ENCODE measurements at regions not wholly inside any gene's neighbourhood (a gene's known extent, or its start where the extent isn't known, plus 50 kb on each side); places are given as distances from the start of the nearest gene placed in this dataset.

GRCh38 chr2:149899390-149899789 is 311.8 kb upstream of the MMADHC start:
- Histone ChIP-seq H3K27me3 (ENCODE audit: insufficient read depth) (no peaks in the 10 kb centered on the region), H3K79me2 (ENCODE audit: insufficient read depth) (no peaks in the 10 kb centered on the region), H3K36me3 (replicated peaks in 1 of 2; ENCODE audit: control insufficient read depth in 1 of 2, insufficient read depth in 2 of 2, low read length in 1 of 2) (no peaks in the 10 kb centered on the region), H3K9me3 (no peaks in the 10 kb centered on the region), H3K27ac (ENCODE audit: low read depth in 2 of 2, low read length in 1 of 2) (no peak overlapping the region), H3K4me1 (ENCODE audit: control insufficient read depth in 1 of 2, insufficient read depth in 2 of 2, low read depth in 1 of 2, low read length in 1 of 2) (no peaks in the 10 kb centered on the region), H4K20me1 (ENCODE audit: insufficient read depth) (no peaks in the 10 kb centered on the region), H3K4me3 (ENCODE audit: low read depth in 2 of 2, low read length in 1 of 2) (no peak overlapping the region), H3F3A (replicated peaks; ENCODE audit: insufficient read depth) (no peaks in the 10 kb centered on the region), H3K9me2 (no peaks in the 10 kb centered on the region), H3K9ac (no peak overlapping the region), H2AFZ (ENCODE audit: low read depth) (no peak overlapping the region), H3K4me2 (no peak overlapping the region)
- DNase-seq = no peak
- 90% methylated on average over 2 of the region's 2 CpGs for WGBS (ENCODE audit: low lambda C conversion rate)
- ChIA-PET CTCF (interaction anchor here (1.1 kb wide), 1 partner anchor 301 kb away, joined by 4 read pairs; no protein-coding TSS in a partner anchor), POLR2A (no interaction called here)
- TF ChIP-seq POLR2AphosphoS5 (IDR thresholded peaks at IDR 0.05; ENCODE audit: low read depth, low read length) (no peak), YY1 (IDR thresholded peaks at IDR 0.05; ENCODE audit: low read depth) (no peak), MAX (IDR thresholded peaks at IDR 0.05; ENCODE audit: low read depth) (no peak), SMC3 (IDR thresholded peaks at IDR 0.05; ENCODE audit: low read depth, low read length) (no peak), TCF12 (IDR thresholded peaks at IDR 0.05) (no peak), ELF1 (IDR thresholded peaks at IDR 0.05) (no peak), SIN3A (IDR thresholded peaks at IDR 0.05; ENCODE audit: borderline replicate concordance, low read depth, low read length) (no peak), MEF2A (IDR thresholded peaks at IDR 0.05; ENCODE audit: borderline replicate concordance, low read depth) (no peak), RAD21 (IDR thresholded peaks at IDR 0.05; ENCODE audit: low read length) (no peak), RFX5 (IDR thresholded peaks at IDR 0.05; ENCODE audit: low read length) (no peak), JUND (IDR thresholded peaks at IDR 0.05) (no peak)

GRCh38 chr2:149894760-149895159 is 307.2 kb upstream of the MMADHC start:
- Histone ChIP-seq H3K9ac (no peak overlapping the region), H3K4me2 (no peak overlapping the region), H3F3A (replicated peaks; ENCODE audit: insufficient read depth) (no peaks in the 10 kb centered on the region), H3K4me1 (ENCODE audit: control insufficient read depth in 1 of 2, insufficient read depth in 2 of 2, low read depth in 1 of 2, low read length in 1 of 2) (no peaks in the 10 kb centered on the region), H3K27me3 (ENCODE audit: insufficient read depth) (no peaks in the 10 kb centered on the region), H4K20me1 (ENCODE audit: insufficient read depth) (no peaks in the 10 kb centered on the region), H3K27ac (ENCODE audit: low read depth in 2 of 2, low read length in 1 of 2) (no peak overlapping the region), H3K79me2 (ENCODE audit: insufficient read depth) (no peaks in the 10 kb centered on the region), H3K9me2 (no peaks in the 10 kb centered on the region), H2AFZ (ENCODE audit: low read depth) (no peak overlapping the region), H3K4me3 (ENCODE audit: low read depth in 2 of 2, low read length in 1 of 2) (no peak overlapping the region), H3K9me3 (no peaks in the 10 kb centered on the region), H3K36me3 (replicated peaks in 1 of 2; ENCODE audit: control insufficient read depth in 1 of 2, insufficient read depth in 2 of 2, low read length in 1 of 2) (no peaks in the 10 kb centered on the region)
- WGBS (ENCODE audit: low lambda C conversion rate) = 73% methylated on average over 5 of the region's 5 CpGs
- DNase-seq = no peak
- ChIA-PET CTCF (interaction anchor here (0.7 kb wide), 1 partner anchor 10 kb away, joined by 4 read pairs; no protein-coding TSS in a partner anchor), POLR2A (no interaction called here)
- TF ChIP-seq MEF2A (IDR thresholded peaks at IDR 0.05; ENCODE audit: borderline replicate concordance, low read depth) (no peak), JUND (IDR thresholded peaks at IDR 0.05) (no peak), NFIC (IDR thresholded peaks at IDR 0.05; ENCODE audit: borderline replicate concordance) (no peak), IRF3 (IDR thresholded peaks at IDR 0.05; ENCODE audit: low read depth, low read length) (no peak), SMC3 (IDR thresholded peaks at IDR 0.05; ENCODE audit: low read depth, low read length) (no peak), RAD21 (IDR thresholded peaks at IDR 0.05; ENCODE audit: low read length) (no peak), ZBTB33 (IDR thresholded peaks at IDR 0.05; ENCODE audit: borderline replicate concordance, low read depth) (no peak), REST (IDR thresholded peaks at IDR 0.05; ENCODE audit: low read depth, low read length) (no peak), MXI1 (IDR thresholded peaks at IDR 0.05; ENCODE audit: low read depth, low read length) (no peak), FOXM1 (IDR thresholded peaks at IDR 0.05; ENCODE audit: low read depth) (no peak), TCF12 (IDR thresholded peaks at IDR 0.05) (no peak), GABPA (IDR thresholded peaks at IDR 0.05; ENCODE audit: low read depth) (no peak)
